ENCODE measurements at regions not wholly inside any gene's neighbourhood (a gene's known extent, or its start where the extent isn't known, plus 50 kb on each side); places are given as distances from the start of the nearest gene placed in this dataset.

GRCh38 chr7:423312-424260, 96.1 kb downstream of the PDGFA start:
- no peak for TF ChIP-seq CTCF (IDR thresholded peaks at IDR 0.05)
- TF ChIP-seq POLR2A (IDR thresholded peaks at IDR 0.05) = no peak
